PC-9 (cell line): ENCODE measurements at regions not wholly inside any gene's neighbourhood (a gene's known extent, or its start where the extent isn't known, plus 50 kb on each side); places are given as distances from the start of the nearest gene placed in this dataset.

Experiments
- CTCF ChIP-seq: fragments of 200-600 bp; sonication (generic); conservative IDR thresholded peaks from 2 replicates; pipeline ENCODE4 v1.6.1; 2017; ENCODE audit warnings: mixed run types, antibody characterized with exemption, mild to moderate bottlenecking, moderate library complexity
- EZH2 ChIP-seq: fragments of 200-600 bp; sonication (generic); IDR thresholded peaks from 2 replicates; pipeline ENCODE4 v1.8.0; 2017; ENCODE audit warnings: antibody characterized with exemption, low read depth

GRCh38 chr1:5432436-5432835 is 559.8 kb downstream of the NPHP4 start:
- TF ChIP-seq EZH2 (no peak), CTCF (no peak)
